H9 (cell line): ENCODE measurements at regions not wholly inside any gene's neighbourhood (a gene's known extent, or its start where the extent isn't known, plus 50 kb on each side); places are given as distances from the start of the nearest gene placed in this dataset.

Source experiments
- DNase-seq: peaks from one replicate; pipeline ENCODE4 v3.0.0-alpha.2; 2017
- H2AFZ ChIP-seq: one replicate; pipeline ENCODE4 v1.6.1; 2013; ENCODE audit warnings: mild to moderate bottlenecking, low read length, control low read depth, moderate library complexity
- H2AK5ac ChIP-seq: 2 replicates; pipeline ENCODE4 v1.6.1; 2013; ENCODE audit warnings: low read length, control low read depth, mixed read lengths; ENCODE audit not compliant: insufficient read length
- H2BK120ac ChIP-seq: one replicate; pipeline ENCODE4 v1.6.1; 2013; ENCODE audit warnings: low read depth, mild to moderate bottlenecking, low read length, control low read depth, inconsistent platforms; ENCODE audit not compliant: poor library complexity, severe bottlenecking
- H2BK12ac ChIP-seq: 2 replicates; pipeline ENCODE4 v1.6.1; 2013; ENCODE audit warnings: low read length, control low read depth, mixed read lengths, low read depth; ENCODE audit not compliant: insufficient read length
- H2BK15ac ChIP-seq: 2 replicates; pipeline ENCODE4 v1.6.1; 2013; ENCODE audit warnings: low read depth, low read length, control low read depth
- H2BK20ac ChIP-seq: one replicate; pipeline ENCODE4 v1.6.1; 2013; ENCODE audit warnings: low read depth, mild to moderate bottlenecking, low read length, control low read depth, inconsistent platforms; ENCODE audit not compliant: poor library complexity, severe bottlenecking
- H2BK5ac ChIP-seq: 2 replicates; pipeline ENCODE4 v1.6.1; 2013; ENCODE audit warnings: low read length, control low read depth, mixed read lengths; ENCODE audit not compliant: insufficient read length
- H3K14ac ChIP-seq: 2 replicates; pipeline ENCODE4 v1.6.1; 2013; ENCODE audit warnings: low read length, control low read depth; ENCODE audit not compliant: insufficient read depth
- H3K18ac ChIP-seq: 2 replicates; pipeline ENCODE4 v1.6.1; 2013; ENCODE audit warnings: low read depth, mild to moderate bottlenecking, mixed read lengths, low read length, control low read depth; ENCODE audit not compliant: insufficient read length
- H3K23ac ChIP-seq: 2 replicates; pipeline ENCODE4 v1.6.1; 2013; ENCODE audit warnings: low read length, control low read depth, mixed read lengths, low read depth; ENCODE audit not compliant: insufficient read length
- H3K23me2 ChIP-seq: 2 replicates; pipeline ENCODE4 v1.6.1; 2013; ENCODE audit warnings: low read depth, mild to moderate bottlenecking, mixed read lengths, low read length, control low read depth; ENCODE audit not compliant: insufficient read length, poor library complexity, severe bottlenecking
- H3K27ac ChIP-seq: 2 replicates; pipeline ENCODE4 v1.5.1; 2013; ENCODE audit warnings: low read length, control low read depth, mixed read lengths, low read depth; ENCODE audit not compliant: insufficient read length
- H3K27me3 ChIP-seq: 2 replicates; pipeline ENCODE4 v1.6.1; 2013; ENCODE audit warnings: low read length, control low read depth, inconsistent platforms; ENCODE audit not compliant: insufficient read depth
- H3K4ac ChIP-seq: 2 replicates; pipeline ENCODE4 v1.6.1; 2013; ENCODE audit warnings: low read depth, mild to moderate bottlenecking, control low read depth, inconsistent platforms, low read length, moderate library complexity
- H3K4me1 ChIP-seq: 2 replicates; pipeline ENCODE4 v1.6.1; 2013; ENCODE audit warnings: low read length, control low read depth, inconsistent platforms; ENCODE audit not compliant: insufficient read depth
- H3K4me2 ChIP-seq: 2 replicates; pipeline ENCODE4 v1.6.1; 2013; ENCODE audit warnings: low read length, control low read depth, mixed read lengths; ENCODE audit not compliant: insufficient read length, insufficient read depth
- H3K56ac ChIP-seq: 2 replicates; pipeline ENCODE4 v1.6.1; 2013; ENCODE audit warnings: low read depth, mild to moderate bottlenecking, mixed read lengths, low read length, control low read depth; ENCODE audit not compliant: insufficient read length
- H3K79me1 ChIP-seq: 2 replicates; pipeline ENCODE4 v1.6.1; 2013; ENCODE audit warnings: low read depth, mild to moderate bottlenecking, moderate library complexity, low read length, control low read depth, inconsistent platforms; ENCODE audit not compliant: insufficient read depth, poor library complexity, severe bottlenecking
- H3K79me2 ChIP-seq: 2 replicates; pipeline ENCODE4 v1.6.1; 2013; ENCODE audit warnings: low read length, control low read depth, inconsistent platforms; ENCODE audit not compliant: insufficient read depth
- H3K9ac ChIP-seq: 2 replicates; pipeline ENCODE4 v1.6.1; 2013; ENCODE audit warnings: low read length, control low read depth, mixed read lengths; ENCODE audit not compliant: insufficient read length; ENCODE audit errors: extremely low read depth
- H3K9me3 ChIP-seq: one replicate; pipeline ENCODE4 v1.6.1; 2013; ENCODE audit warnings: low read depth, low read length, inconsistent platforms; ENCODE audit not compliant: control insufficient read depth
- H3T11ph ChIP-seq: one replicate; pipeline ENCODE4 v1.6.1; 2013; ENCODE audit warnings: mild to moderate bottlenecking, low read length, control low read depth, inconsistent platforms
- H4K20me1 ChIP-seq: one replicate; pipeline ENCODE4 v1.6.1; 2013; ENCODE audit not compliant: control insufficient read depth, insufficient read length, insufficient read depth
- H4K5ac ChIP-seq: 2 replicates; pipeline ENCODE4 v1.6.1; 2013; ENCODE audit warnings: low read depth, mild to moderate bottlenecking, mixed read lengths, low read length, control low read depth; ENCODE audit not compliant: insufficient read length
- H4K8ac ChIP-seq: replicated peaks from 2 replicates; pipeline ENCODE4 v1.6.1; 2013; ENCODE audit warnings: low read length, control low read depth, mixed read lengths, low read depth; ENCODE audit not compliant: insufficient read length
- H4K91ac ChIP-seq: 2 replicates; pipeline ENCODE4 v1.6.1; 2013; ENCODE audit warnings: low read depth, mild to moderate bottlenecking, moderate library complexity, mixed read lengths, low read length, control low read depth; ENCODE audit not compliant: insufficient read length
- H3K27ac Mint-ChIP-seq, 3 experiments: 2 replicates in 2 of 3; 3 replicates in 1 of 3; pipeline ENCODE4 v1.8.0; 2020 to 2021; ENCODE audit warnings: mixed read lengths in 3 of 3, mild to moderate bottlenecking in 1 of 3, moderate library complexity in 1 of 3
- H3K27me3 Mint-ChIP-seq: 2 replicates; pipeline ENCODE4 v1.8.0; 2021; ENCODE audit warnings: low read depth, mild to moderate bottlenecking, moderate library complexity, mixed read lengths
- H3K36me3 Mint-ChIP-seq, 3 experiments: 2 replicates in 2 of 3; 3 replicates in 1 of 3; pipeline ENCODE4 v1.8.0; 2020 to 2021; ENCODE audit warnings: low read depth in 3 of 3, mixed read lengths in 3 of 3; ENCODE audit not compliant: insufficient read depth in 1 of 3
- H3K4me1 Mint-ChIP-seq, 2 experiments: 2 replicates each; pipeline ENCODE4 v1.8.0; 2020; ENCODE audit warnings: mixed read lengths in 2 of 2
- H3K4me3 Mint-ChIP-seq, 2 experiments: 2 replicates in 1 of 2; 3 replicates in 1 of 2; pipeline ENCODE4 v1.8.0; 2020 to 2021; ENCODE audit warnings: mild to moderate bottlenecking in 2 of 2, mixed read lengths in 2 of 2, moderate library complexity in 1 of 2
- H3K9me3 Mint-ChIP-seq, 2 experiments: 2 replicates in 1 of 2; 3 replicates in 1 of 2; pipeline ENCODE4 v1.8.0; 2020; ENCODE audit warnings: mild to moderate bottlenecking in 2 of 2, mixed read lengths in 2 of 2, moderate library complexity in 1 of 2
- CTCF ChIP-seq: fragments of 200-600 bp; sonication (generic); conservative IDR thresholded peaks from 3 replicates; pipeline ENCODE4 v1.8.0; 2021; ENCODE audit warnings: antibody characterized with exemption, mild to moderate bottlenecking
- WGBS: extraction: QIAGEN DNeasy Blood & Tissue Kit; methylation state at CpG from one replicate; pipeline ENCODE4 v1.1.7; 2013; ENCODE audit warnings: missing lambda C conversion rate, low lambda C conversion rate, mixed read lengths; ENCODE audit not compliant: insufficient read length; ENCODE audit errors: extremely low coverage; 5-methylcytosine and 5-hydroxymethylcytosine counted together

- Histone ChIP-seq H3K9ac (no peak overlapping the region), H3T11ph (no peak overlapping the region), H2BK5ac (no peak overlapping the region), H3K9me3 (no peaks in the 10 kb centered on the region), H3K14ac (no peak overlapping the region), H3K79me2 (no peaks in the 10 kb centered on the region), H4K5ac (no peak overlapping the region), H2BK12ac (no peak overlapping the region), H3K27me3 (no peaks in the 10 kb centered on the region), H2AFZ (no peak overlapping the region), H3K23me2 (no peaks in the 10 kb centered on the region), H4K8ac (no peak overlapping the region), H4K91ac (no peak overlapping the region), H2BK15ac (no peak overlapping the region), H3K4me2 (no peak overlapping the region), H3K4ac (no peak overlapping the region), H2BK20ac (no peak overlapping the region), H2AK5ac (no peak overlapping the region), H2BK120ac (no peak overlapping the region), H3K4me1 (no peaks in the 10 kb centered on the region), H4K20me1 (no peaks in the 10 kb centered on the region), H3K79me1 (no peaks in the 10 kb centered on the region), H3K56ac (no peak overlapping the region), H3K18ac (no peak overlapping the region), H3K27ac (no peak overlapping the region), H3K23ac (no peak overlapping the region)
- no peak for TF ChIP-seq CTCF
- peaks cover 0 to 5% (median 2%) of the 10 kb centered on the region in 3 experiments; a peak in 3 of 7 replicates for H3K36me3 Mint-ChIP-seq
- H3K27me3 Mint-ChIP-seq = no peaks in the 10 kb centered on the region
- peaks cover 0 to 2% of the 10 kb centered on the region in 2 experiments; a peak in 1 of 5 replicates for H3K9me3 Mint-ChIP-seq
- H3K27ac Mint-ChIP-seq = no peak overlapping the region
- no CpG with 5 or more reads among the region's 3 CpGs for WGBS
- no peak overlapping the region for H3K4me3 Mint-ChIP-seq
- no peaks in the 10 kb centered on the region for H3K4me1 Mint-ChIP-seq
- no peak for DNase-seq
Observed at GRCh38 chr5:92629000-92629399, 952.0 kb downstream of the NR2F1-AS1 start.
